SK-N-SH treated with all-trans-retinoic acid at 6 μM for 48 hours (cell line): ENCODE measurements at regions not wholly inside any gene's neighbourhood (a gene's known extent, or its start where the extent isn't known, plus 50 kb on each side); places are given as distances from the start of the nearest gene placed in this dataset.

ENCODE experiments used
- ATAC-seq: fragments of 200-7000 bp; cut with Tn5 transposase; 3 replicates; pipeline ENCODE4 v1.9.1; 2020; ENCODE audit warnings: mild to moderate bottlenecking, moderate library complexity
- CSDC2 ChIP-seq: fragments of 250-450 bp; sonication (Bioruptor Pico); IDR thresholded peaks from 2 replicates; pipeline ENCODE4 v1.5.0; 2020; ENCODE audit warnings: mild to moderate bottlenecking, moderate library complexity
- GLIS3 ChIP-seq: fragments of 250-450 bp; sonication (Bioruptor Pico); IDR thresholded peaks from 2 replicates; pipeline ENCODE4 v1.5.0; 2020; ENCODE audit warnings: mild to moderate bottlenecking, moderate library complexity
- ISL1 ChIP-seq: fragments of 250-450 bp; sonication (Bioruptor Pico); IDR thresholded peaks from 2 replicates; pipeline ENCODE4 v2.1.2; 2022; ENCODE audit warnings: mild to moderate bottlenecking, moderate library complexity
- OSR1 ChIP-seq: fragments of 250-450 bp; sonication (Bioruptor Pico); IDR thresholded peaks from 2 replicates; pipeline ENCODE4 v1.8.0; 2022; ENCODE audit warnings: moderate library complexity, mild to moderate bottlenecking, inconsistent platforms
- PPARA ChIP-seq: fragments of 250-450 bp; sonication (Bioruptor Pico); IDR thresholded peaks from 2 replicates; pipeline ENCODE4 v1.5.0; 2020; ENCODE audit warnings: mild to moderate bottlenecking, borderline replicate concordance
- RARB ChIP-seq: fragments of 250-450 bp; sonication (Bioruptor Pico); IDR thresholded peaks from 2 replicates; pipeline ENCODE4 v1.8.0; 2021; ENCODE audit warnings: mild to moderate bottlenecking, moderate library complexity
- SNAI2 ChIP-seq: fragments of 250-450 bp; sonication (Bioruptor Pico); IDR thresholded peaks from 2 replicates; pipeline ENCODE4 v1.5.0; 2020; ENCODE audit warnings: mild to moderate bottlenecking, moderate library complexity
- TCF4 ChIP-seq: fragments of 250-450 bp; sonication (Bioruptor Pico); IDR thresholded peaks from 2 replicates; pipeline ENCODE4 v1.8.0; 2021; ENCODE audit warnings: mild to moderate bottlenecking, moderate library complexity, borderline replicate concordance
- TOX ChIP-seq: fragments of 250-450 bp; sonication (Bioruptor Pico); IDR thresholded peaks from 2 replicates; pipeline ENCODE4 v1.8.0; 2021; ENCODE audit warnings: mild to moderate bottlenecking, moderate library complexity, borderline replicate concordance
- ZC3H10 ChIP-seq: fragments of 250-450 bp; sonication (Bioruptor Pico); IDR thresholded peaks from 2 replicates; pipeline ENCODE4 v1.5.1; 2021; ENCODE audit warnings: mild to moderate bottlenecking, moderate library complexity
- ZFP3 ChIP-seq: fragments of 250-450 bp; sonication (Bioruptor Pico); IDR thresholded peaks from 2 replicates; pipeline ENCODE4 v1.5.0; 2020; ENCODE audit warnings: mild to moderate bottlenecking, moderate library complexity
- ZFP30 ChIP-seq: fragments of 450-650 bp; formaldehyde crosslinking; IDR thresholded peaks from 2 replicates; pipeline ENCODE4 v1.5.0; 2022; ENCODE audit warnings: mild to moderate bottlenecking, moderate library complexity
- ZNF565 ChIP-seq: fragments of 450-650 bp; formaldehyde crosslinking; conservative IDR thresholded peaks from 2 replicates; pipeline ENCODE4 v1.5.0; 2020; ENCODE audit warnings: low read depth, mild to moderate bottlenecking, moderate library complexity
- ZNF70 ChIP-seq: fragments of 450-650 bp; formaldehyde crosslinking; IDR thresholded peaks from 2 replicates; pipeline ENCODE4 v1.5.0; 2020; ENCODE audit warnings: mild to moderate bottlenecking, moderate library complexity
- ZNF8 ChIP-seq: fragments of 450-650 bp; formaldehyde crosslinking; IDR thresholded peaks from 2 replicates; pipeline ENCODE4 v1.5.0; 2020; ENCODE audit warnings: mild to moderate bottlenecking, moderate library complexity
- TF ChIP-seq, protein P1 (sequence below): fragments of 250-450 bp; sonication (Bioruptor Pico); IDR thresholded peaks from 2 replicates; pipeline ENCODE4 v1.5.1; 2020; ENCODE audit warnings: low read depth, mild to moderate bottlenecking, moderate library complexity
- TF ChIP-seq, protein P2 (sequence below): fragments of 250-450 bp; sonication (Bioruptor Pico); IDR thresholded peaks from 2 replicates; pipeline ENCODE4 v1.5.1; 2021; ENCODE audit warnings: mild to moderate bottlenecking, moderate library complexity
- TF ChIP-seq, protein P3 (sequence below): fragments of 250-450 bp; sonication (Bioruptor Pico); IDR thresholded peaks from 2 replicates; pipeline ENCODE4 v1.8.0; 2021; ENCODE audit warnings: low read depth, mild to moderate bottlenecking, moderate library complexity, borderline replicate concordance
- TF ChIP-seq, protein P4 (sequence below): fragments of 250-450 bp; sonication (Bioruptor Pico); IDR thresholded peaks from 2 replicates; pipeline ENCODE4 v1.5.0; 2020; ENCODE audit warnings: mild to moderate bottlenecking, moderate library complexity

DNA sequence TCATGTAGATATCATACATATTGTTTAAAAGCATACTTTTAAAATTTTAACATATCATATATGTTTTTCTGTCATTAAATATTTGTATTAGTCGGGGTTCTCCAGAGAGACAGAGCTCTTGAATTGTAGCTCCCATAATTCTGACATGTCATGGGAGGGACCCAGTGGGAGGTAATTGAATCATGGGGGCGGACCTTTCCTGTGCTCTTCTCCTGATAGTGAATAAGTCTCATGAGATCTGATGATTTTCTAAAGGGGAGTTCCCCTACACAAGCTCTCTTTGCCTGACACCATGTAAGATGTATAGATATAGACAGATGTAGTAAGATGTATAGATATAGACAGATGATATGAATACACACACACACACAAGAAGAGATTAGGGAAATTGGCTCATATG lies 161.2 kb upstream of the ABI3BP start:
- ATAC-seq: no peak
- no peak for TF ChIP-seq CSDC2
- no peak for TF ChIP-seq TCF4 (CRISPR knock-in tag)
- TF ChIP-seq SNAI2 (CRISPR knock-in tag): no peak
- TF ChIP-seq PPARA (CRISPR knock-in tag): no peak
- TF ChIP-seq ZC3H10: no peak
- no peak for TF ChIP-seq ZFP30 (CRISPR knock-in tag)
- TF ChIP-seq, protein P1, sequence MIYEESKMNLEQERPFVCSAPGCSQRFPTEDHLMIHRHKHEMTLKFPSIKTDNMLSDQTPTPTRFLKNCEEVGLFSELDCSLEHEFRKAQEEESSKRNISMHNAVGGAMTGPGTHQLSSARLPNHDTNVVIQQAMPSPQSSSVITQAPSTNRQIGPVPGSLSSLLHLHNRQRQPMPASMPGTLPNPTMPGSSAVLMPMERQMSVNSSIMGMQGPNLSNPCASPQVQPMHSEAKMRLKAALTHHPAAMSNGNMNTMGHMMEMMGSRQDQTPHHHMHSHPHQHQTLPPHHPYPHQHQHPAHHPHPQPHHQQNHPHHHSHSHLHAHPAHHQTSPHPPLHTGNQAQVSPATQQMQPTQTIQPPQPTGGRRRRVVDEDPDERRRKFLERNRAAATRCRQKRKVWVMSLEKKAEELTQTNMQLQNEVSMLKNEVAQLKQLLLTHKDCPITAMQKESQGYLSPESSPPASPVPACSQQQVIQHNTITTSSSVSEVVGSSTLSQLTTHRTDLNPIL (CRISPR knock-in tag): no peak
- TF ChIP-seq GLIS3 (CRISPR knock-in tag): no peak
- TF ChIP-seq ZNF565 (CRISPR knock-in tag): no peak
- TF ChIP-seq ISL1: no peak
- no peak for TF ChIP-seq TOX
- TF ChIP-seq ZNF8 (CRISPR knock-in tag): no peak
- no peak for TF ChIP-seq ZNF70
- TF ChIP-seq, protein P2, sequence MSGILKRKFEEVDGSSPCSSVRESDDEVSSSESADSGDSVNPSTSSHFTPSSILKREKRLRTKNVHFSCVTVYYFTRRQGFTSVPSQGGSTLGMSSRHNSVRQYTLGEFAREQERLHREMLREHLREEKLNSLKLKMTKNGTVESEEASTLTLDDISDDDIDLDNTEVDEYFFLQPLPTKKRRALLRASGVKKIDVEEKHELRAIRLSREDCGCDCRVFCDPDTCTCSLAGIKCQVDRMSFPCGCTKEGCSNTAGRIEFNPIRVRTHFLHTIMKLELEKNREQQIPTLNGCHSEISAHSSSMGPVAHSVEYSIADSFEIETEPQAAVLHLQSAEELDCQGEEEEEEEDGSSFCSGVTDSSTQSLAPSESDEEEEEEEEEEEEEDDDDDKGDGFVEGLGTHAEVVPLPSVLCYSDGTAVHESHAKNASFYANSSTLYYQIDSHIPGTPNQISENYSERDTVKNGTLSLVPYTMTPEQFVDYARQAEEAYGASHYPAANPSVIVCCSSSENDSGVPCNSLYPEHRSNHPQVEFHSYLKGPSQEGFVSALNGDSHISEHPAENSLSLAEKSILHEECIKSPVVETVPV (CRISPR knock-in tag): no peak
- TF ChIP-seq, protein P3, sequence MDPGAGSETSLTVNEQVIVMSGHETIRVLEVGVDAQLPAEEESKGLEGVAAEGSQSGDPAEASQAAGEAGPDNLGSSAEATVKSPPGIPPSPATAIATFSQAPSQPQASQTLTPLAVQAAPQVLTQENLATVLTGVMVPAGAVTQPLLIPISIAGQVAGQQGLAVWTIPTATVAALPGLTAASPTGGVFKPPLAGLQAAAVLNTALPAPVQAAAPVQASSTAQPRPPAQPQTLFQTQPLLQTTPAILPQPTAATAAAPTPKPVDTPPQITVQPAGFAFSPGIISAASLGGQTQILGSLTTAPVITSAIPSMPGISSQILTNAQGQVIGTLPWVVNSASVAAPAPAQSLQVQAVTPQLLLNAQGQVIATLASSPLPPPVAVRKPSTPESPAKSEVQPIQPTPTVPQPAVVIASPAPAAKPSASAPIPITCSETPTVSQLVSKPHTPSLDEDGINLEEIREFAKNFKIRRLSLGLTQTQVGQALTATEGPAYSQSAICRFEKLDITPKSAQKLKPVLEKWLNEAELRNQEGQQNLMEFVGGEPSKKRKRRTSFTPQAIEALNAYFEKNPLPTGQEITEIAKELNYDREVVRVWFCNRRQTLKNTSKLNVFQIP: no peak
- TF ChIP-seq, protein P4, sequence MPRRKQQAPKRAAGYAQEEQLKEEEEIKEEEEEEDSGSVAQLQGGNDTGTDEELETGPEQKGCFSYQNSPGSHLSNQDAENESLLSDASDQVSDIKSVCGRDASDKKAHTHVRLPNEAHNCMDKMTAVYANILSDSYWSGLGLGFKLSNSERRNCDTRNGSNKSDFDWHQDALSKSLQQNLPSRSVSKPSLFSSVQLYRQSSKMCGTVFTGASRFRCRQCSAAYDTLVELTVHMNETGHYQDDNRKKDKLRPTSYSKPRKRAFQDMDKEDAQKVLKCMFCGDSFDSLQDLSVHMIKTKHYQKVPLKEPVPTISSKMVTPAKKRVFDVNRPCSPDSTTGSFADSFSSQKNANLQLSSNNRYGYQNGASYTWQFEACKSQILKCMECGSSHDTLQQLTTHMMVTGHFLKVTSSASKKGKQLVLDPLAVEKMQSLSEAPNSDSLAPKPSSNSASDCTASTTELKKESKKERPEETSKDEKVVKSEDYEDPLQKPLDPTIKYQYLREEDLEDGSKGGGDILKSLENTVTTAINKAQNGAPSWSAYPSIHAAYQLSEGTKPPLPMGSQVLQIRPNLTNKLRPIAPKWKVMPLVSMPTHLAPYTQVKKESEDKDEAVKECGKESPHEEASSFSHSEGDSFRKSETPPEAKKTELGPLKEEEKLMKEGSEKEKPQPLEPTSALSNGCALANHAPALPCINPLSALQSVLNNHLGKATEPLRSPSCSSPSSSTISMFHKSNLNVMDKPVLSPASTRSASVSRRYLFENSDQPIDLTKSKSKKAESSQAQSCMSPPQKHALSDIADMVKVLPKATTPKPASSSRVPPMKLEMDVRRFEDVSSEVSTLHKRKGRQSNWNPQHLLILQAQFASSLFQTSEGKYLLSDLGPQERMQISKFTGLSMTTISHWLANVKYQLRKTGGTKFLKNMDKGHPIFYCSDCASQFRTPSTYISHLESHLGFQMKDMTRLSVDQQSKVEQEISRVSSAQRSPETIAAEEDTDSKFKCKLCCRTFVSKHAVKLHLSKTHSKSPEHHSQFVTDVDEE: no peak
- no peak for TF ChIP-seq ZFP3 (CRISPR knock-in tag)
- no peak for TF ChIP-seq OSR1 (CRISPR knock-in tag)

DNA sequence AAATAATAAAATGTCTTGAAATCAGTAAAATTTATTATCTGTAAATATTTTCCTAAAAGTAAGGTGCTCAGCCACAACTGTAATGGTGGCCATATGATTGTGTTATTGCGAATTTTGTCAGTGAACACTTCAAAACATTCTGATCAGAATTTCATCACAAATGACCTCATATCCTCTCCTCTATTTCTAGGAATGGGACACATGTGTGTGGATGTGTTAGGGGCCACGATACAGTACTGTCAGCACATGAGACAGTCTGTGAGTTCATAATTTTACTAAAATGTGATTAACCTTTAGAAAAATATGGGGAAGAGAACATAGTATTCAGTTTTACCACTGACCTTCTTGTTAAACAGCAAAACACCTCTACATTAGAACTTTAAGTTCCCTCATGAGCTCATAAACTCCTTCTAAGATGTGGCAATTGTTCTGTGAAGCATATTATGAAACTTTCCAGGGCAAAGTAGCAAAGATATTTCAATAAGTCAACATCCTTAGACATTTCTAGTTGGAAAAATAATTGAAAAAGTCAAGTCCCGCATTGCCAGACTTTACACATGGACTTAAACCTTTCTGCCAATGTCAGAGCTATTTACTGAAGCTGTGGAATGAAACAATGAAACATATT lies 158.2 kb upstream of the ABI3BP start:
- TF ChIP-seq ZNF565 (CRISPR knock-in tag): no peak
- TF ChIP-seq PPARA (CRISPR knock-in tag): no peak
- TF ChIP-seq, protein P2 (CRISPR knock-in tag): no peak
- TF ChIP-seq, protein P3: no peak
- no peak for TF ChIP-seq RARB
- TF ChIP-seq ISL1: no peak
- TF ChIP-seq, protein P4: no peak
- TF ChIP-seq GLIS3 (CRISPR knock-in tag): no peak
- ATAC-seq: no peak
